Forelimb muscle (tissue), 1 donor: ENCODE measurements at regions not wholly inside any gene's neighbourhood (a gene's known extent, or its start where the extent isn't known, plus 50 kb on each side); places are given as distances from the start of the nearest gene placed in this dataset.
A peak's percentile ranks its signal among the peaks of the same experiment; 100 is the strongest.

Source experiments
- DNase-seq: peaks from one replicate; pipeline ENCODE4 v3.0.0-alpha.2; 2013; ENCODE audit warnings: low read depth

- no peak for DNase-seq
Measured at GRCh38 chr1:90650401-90650800, 66.7 kb downstream of the BARHL2 start.

- DNase-seq = no peak
Measured at GRCh38 chr1:90640325-90640724, 76.8 kb downstream of the BARHL2 start.

GRCh38 chr1:90622666-90623065 lies 94.4 kb downstream of the BARHL2 start:
- no peak for DNase-seq

GRCh38 chr1:90621986-90622385 lies 95.1 kb downstream of the BARHL2 start:
- no peak for DNase-seq

- DNase-seq = no peak
Measured at GRCh38 chr1:90616395-90616794, 100.7 kb downstream of the BARHL2 start.

GRCh38 chr1:90614872-90615271 lies 102.2 kb downstream of the BARHL2 start:
- no peak for DNase-seq

GRCh38 chr1:90613371-90613770 lies 103.7 kb downstream of the BARHL2 start:
- no peak for DNase-seq

GRCh38 chr1:90612033-90612432 lies 105.1 kb downstream of the BARHL2 start:
- DNase-seq = no peak

- no peak for DNase-seq
Measured at GRCh38 chr1:90607736-90608135, 109.4 kb downstream of the BARHL2 start.

GRCh38 chr1:90605070-90605469 lies 112.0 kb downstream of the BARHL2 start:
- DNase-seq = no peak

- no peak for DNase-seq
Measured at GRCh38 chr1:90593312-90593711, 123.8 kb downstream of the BARHL2 start.

GRCh38 chr1:90591970-90592356 lies 125.1 kb downstream of the BARHL2 start:
- DNase-seq = no peak

- no peak for DNase-seq
Measured at GRCh38 chr1:90591355-90591969, 125.6 kb downstream of the BARHL2 start.

- no peak for DNase-seq
Measured at GRCh38 chr1:90580176-90580575, 136.9 kb downstream of the BARHL2 start.

- DNase-seq = peak; percentile 1
Measured at GRCh38 chr1:90579212-90579802, 137.8 kb downstream of the BARHL2 start.

GRCh38 chr1:90574692-90575370 lies 142.3 kb downstream of the BARHL2 start:
- DNase-seq = no peak

GRCh38 chr1:90573736-90574135 lies 143.4 kb downstream of the BARHL2 start:
- no peak for DNase-seq

GRCh38 chr1:90572446-90572845 lies 144.7 kb downstream of the BARHL2 start:
- DNase-seq = no peak

- no peak for DNase-seq
Measured at GRCh38 chr1:90568436-90568835, 148.7 kb downstream of the BARHL2 start.

GRCh38 chr1:90564164-90564563 lies 152.9 kb downstream of the BARHL2 start:
- DNase-seq = no peak

- DNase-seq = no peak
Measured at GRCh38 chr1:90562892-90563291, 154.2 kb downstream of the BARHL2 start.

- no peak for DNase-seq
Measured at GRCh38 chr1:90561911-90562310, 155.2 kb downstream of the BARHL2 start.

GRCh38 chr1:90561103-90561783 lies 155.9 kb downstream of the BARHL2 start:
- no peak for DNase-seq
